ENCODE measurements at regions not wholly inside any gene's neighbourhood (a gene's known extent, or its start where the extent isn't known, plus 50 kb on each side); places are given as distances from the start of the nearest gene placed in this dataset.
"Not testable (repeated sequence)": the region's sequence is repeated elsewhere in the genome, so short reads cannot be mapped to it uniquely, and the experiment has no call there.

GRCh38 chr2:95654897-95655296, 63.1 kb downstream of the TRIM43 start:
- not testable (repeated sequence) for DNase-seq

- DNase-seq = not testable (repeated sequence)
Observed at GRCh38 chr2:95656553-95656952, 64.8 kb downstream of the TRIM43 start.

GRCh38 chr2:95657937-95658336, 66.1 kb downstream of the TRIM43 start:
- DNase-seq = not testable (repeated sequence)

- DNase-seq = not testable (repeated sequence)
Observed at GRCh38 chr2:95660766-95661562, 69.2 kb downstream of the TRIM43 start.

- DNase-seq = not testable (repeated sequence)
Observed at GRCh38 chr2:95663471-95664441, 72.0 kb downstream of the TRIM43 start.

GRCh38 chr2:95666636-95667035, 74.8 kb downstream of the TRIM43 start:
- not testable (repeated sequence) for DNase-seq

GRCh38 chr2:95667480-95667879, 75.7 kb downstream of the TRIM43 start:
- no peak for DNase-seq

GRCh38 chr2:95668934-95669333, 77.1 kb downstream of the TRIM43 start:
- not testable (repeated sequence) for DNase-seq

GRCh38 chr2:95669441-95669991, 77.7 kb downstream of the TRIM43 start:
- no peak for DNase-seq

- DNase-seq = no peak
Observed at GRCh38 chr2:95670167-95670566, 78.4 kb downstream of the TRIM43 start.

GRCh38 chr2:95670686-95671085, 78.9 kb downstream of the TRIM43 start:
- no peak for DNase-seq

- peak; percentile 6 to 82 for DNase-seq
Observed at GRCh38 chr2:95671171-95671570, 79.4 kb downstream of the TRIM43 start.

- DNase-seq = peak in 1 of 2 experiments; percentile 12
Observed at GRCh38 chr2:95671992-95672391, 80.2 kb downstream of the TRIM43 start.

GRCh38 chr2:95672500-95672899, 80.7 kb downstream of the TRIM43 start:
- not testable (repeated sequence) for DNase-seq

GRCh38 chr2:95674186-95674585, 82.4 kb downstream of the TRIM43 start:
- no peak for DNase-seq

GRCh38 chr2:95676573-95676972, 84.8 kb downstream of the TRIM43 start:
- not testable (repeated sequence) for DNase-seq

- no peak for DNase-seq
Observed at GRCh38 chr2:95677346-95677745, 85.5 kb downstream of the TRIM43 start.

- not testable (repeated sequence) for DNase-seq
Observed at GRCh38 chr2:95677833-95678232, 86.0 kb downstream of the TRIM43 start.

GRCh38 chr2:95681158-95681557, 89.4 kb downstream of the TRIM43 start:
- DNase-seq = not testable (repeated sequence)

GRCh38 chr2:95681589-95682081, 89.8 kb downstream of the TRIM43 start:
- not testable (repeated sequence) for DNase-seq

GRCh38 chr2:95682889-95683517, 91.2 kb downstream of the TRIM43 start:
- DNase-seq = peak in 1 of 2 experiments; percentile 25

- DNase-seq = no peak
Observed at GRCh38 chr2:95685513-95685912, 93.7 kb downstream of the TRIM43 start.

Data from NCI-H524 (cell line).